ENCODE measurements at regions not wholly inside any gene's neighbourhood (a gene's known extent, or its start where the extent isn't known, plus 50 kb on each side); places are given as distances from the start of the nearest gene placed in this dataset.
A peak's percentile ranks its signal among the peaks of the same experiment; 100 is the strongest.

DNA sequence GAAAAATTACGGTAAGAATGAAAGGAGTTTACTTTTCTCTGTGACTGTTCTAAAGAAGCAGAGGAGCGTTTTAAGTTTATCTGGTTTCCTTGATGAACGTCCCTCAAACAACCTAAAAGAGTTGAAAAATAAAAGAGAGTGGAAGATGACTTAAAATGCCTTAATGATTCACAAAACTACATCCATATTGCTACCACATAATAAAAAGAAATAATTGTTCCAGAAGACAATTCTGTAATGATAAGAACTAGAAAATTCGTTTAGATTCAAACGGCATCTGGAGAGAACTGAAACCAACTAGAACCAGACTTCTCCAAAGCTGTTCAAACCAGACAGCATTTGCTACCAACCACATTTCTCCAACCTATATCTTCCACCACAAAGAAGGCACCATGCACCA, 68.1 kb downstream of the TEKT4 start:
- Mint-ChIP-seq H3K9me3 (ENCODE audit: unreplicated experiment) (no peaks in the 10 kb centered on the region), H3K27ac (ENCODE audit: unreplicated experiment) (no peak overlapping the region), H3K4me3 (ENCODE audit: unreplicated experiment) (no peak overlapping the region), H3K36me3 (ENCODE audit: low read depth, unreplicated experiment) (no peaks in the 10 kb centered on the region), H3K4me1 (ENCODE audit: unreplicated experiment) (no peaks in the 10 kb centered on the region), H3K27me3 (ENCODE audit: unreplicated experiment) (no peaks in the 10 kb centered on the region)
- no peak for DNase-seq (ENCODE audit: low spot score)
- TF ChIP-seq, protein P1, sequence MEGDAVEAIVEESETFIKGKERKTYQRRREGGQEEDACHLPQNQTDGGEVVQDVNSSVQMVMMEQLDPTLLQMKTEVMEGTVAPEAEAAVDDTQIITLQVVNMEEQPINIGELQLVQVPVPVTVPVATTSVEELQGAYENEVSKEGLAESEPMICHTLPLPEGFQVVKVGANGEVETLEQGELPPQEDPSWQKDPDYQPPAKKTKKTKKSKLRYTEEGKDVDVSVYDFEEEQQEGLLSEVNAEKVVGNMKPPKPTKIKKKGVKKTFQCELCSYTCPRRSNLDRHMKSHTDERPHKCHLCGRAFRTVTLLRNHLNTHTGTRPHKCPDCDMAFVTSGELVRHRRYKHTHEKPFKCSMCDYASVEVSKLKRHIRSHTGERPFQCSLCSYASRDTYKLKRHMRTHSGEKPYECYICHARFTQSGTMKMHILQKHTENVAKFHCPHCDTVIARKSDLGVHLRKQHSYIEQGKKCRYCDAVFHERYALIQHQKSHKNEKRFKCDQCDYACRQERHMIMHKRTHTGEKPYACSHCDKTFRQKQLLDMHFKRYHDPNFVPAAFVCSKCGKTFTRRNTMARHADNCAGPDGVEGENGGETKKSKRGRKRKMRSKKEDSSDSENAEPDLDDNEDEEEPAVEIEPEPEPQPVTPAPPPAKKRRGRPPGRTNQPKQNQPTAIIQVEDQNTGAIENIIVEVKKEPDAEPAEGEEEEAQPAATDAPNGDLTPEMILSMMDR (IDR thresholded peaks at IDR 0.05; ENCODE audit: unreplicated experiment): no peak

DNA sequence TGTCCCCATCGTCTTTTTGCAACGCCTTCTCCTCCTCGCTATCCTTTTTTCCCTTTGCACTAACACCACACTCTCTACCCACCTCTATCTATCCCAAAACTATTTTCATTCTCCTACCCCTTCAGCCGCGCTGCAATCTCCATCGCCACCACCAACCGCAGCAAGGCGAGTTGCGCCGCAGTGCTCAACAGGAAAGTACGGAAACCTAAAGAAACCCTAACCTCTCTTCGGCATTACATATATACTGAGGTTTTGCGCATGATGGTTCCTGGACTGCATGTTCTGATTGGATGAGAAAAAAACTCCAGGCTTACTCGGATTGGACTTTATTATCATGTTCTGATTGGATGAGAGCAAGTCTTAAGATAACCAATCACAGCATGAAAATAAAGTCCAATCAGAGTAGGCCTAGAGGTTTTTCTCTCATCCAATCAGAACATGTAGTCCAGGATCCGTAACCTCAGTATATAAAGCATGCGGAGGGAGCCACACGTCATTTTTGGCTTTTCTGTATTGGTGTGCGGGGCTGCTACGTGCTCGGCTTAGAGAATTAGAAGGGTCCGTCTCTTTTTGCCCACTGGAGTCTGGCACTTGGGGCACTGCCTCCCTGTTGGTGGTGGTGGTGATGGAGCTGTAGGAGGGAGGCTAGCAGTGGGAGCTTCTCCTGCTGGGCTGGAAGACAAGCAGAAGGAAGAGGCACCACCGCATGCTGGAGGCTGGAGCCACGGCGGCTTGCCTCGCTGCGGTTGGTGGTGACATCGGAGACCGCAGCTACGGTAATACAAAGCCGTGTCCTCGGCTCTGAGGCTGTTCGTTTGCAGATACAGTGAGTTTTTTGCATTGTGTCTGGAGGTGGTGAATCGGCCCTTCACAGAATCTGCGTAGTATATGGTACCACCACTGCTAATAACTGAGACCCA, 76.1 kb downstream of the TEKT4 start:
- no peak for DNase-seq (ENCODE audit: low spot score)
- Mint-ChIP-seq H3K36me3 (ENCODE audit: low read depth, unreplicated experiment) (no peaks in the 10 kb centered on the region), H3K4me1 (ENCODE audit: unreplicated experiment) (no peaks in the 10 kb centered on the region), H3K4me3 (ENCODE audit: unreplicated experiment) (no peak overlapping the region), H3K9me3 (ENCODE audit: unreplicated experiment) (no peaks in the 10 kb centered on the region), H3K27ac (ENCODE audit: unreplicated experiment) (no peak overlapping the region), H3K27me3 (ENCODE audit: unreplicated experiment) (peaks cover 2% of the 10 kb centered on the region)
- TF ChIP-seq, protein P1 (IDR thresholded peaks at IDR 0.05; ENCODE audit: unreplicated experiment): no peak

DNA sequence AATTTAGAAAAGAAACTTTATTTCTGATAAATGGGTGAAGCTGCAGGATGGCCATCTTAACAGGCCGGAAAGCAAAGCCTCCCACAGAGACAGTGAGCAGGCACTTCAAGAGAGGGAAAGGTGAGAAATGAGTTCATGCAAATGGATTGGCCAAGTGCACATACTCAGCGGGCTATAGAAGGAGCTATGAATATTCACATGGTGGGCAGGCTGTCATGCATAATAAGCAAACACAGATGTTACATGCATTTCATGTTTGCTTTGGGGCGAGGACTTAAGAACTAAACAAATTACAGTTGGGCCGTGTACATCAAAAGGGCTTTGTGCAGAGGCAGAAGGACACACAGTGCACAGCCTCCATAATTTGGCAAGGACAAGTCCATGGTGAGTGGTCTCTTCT, 69.8 kb upstream of the MAL start:
- Mint-ChIP-seq H3K27ac (ENCODE audit: unreplicated experiment) (no peak overlapping the region), H3K9me3 (ENCODE audit: unreplicated experiment) (no peaks in the 10 kb centered on the region), H3K27me3 (ENCODE audit: unreplicated experiment) (peaks cover 7% of the 10 kb centered on the region), H3K4me3 (ENCODE audit: unreplicated experiment) (no peak overlapping the region), H3K4me1 (ENCODE audit: unreplicated experiment) (no peaks in the 10 kb centered on the region), H3K36me3 (ENCODE audit: low read depth, unreplicated experiment) (no peaks in the 10 kb centered on the region)
- no peak for DNase-seq (ENCODE audit: low spot score)
- TF ChIP-seq, protein P1 (IDR thresholded peaks at IDR 0.05; ENCODE audit: unreplicated experiment): no peak

DNA sequence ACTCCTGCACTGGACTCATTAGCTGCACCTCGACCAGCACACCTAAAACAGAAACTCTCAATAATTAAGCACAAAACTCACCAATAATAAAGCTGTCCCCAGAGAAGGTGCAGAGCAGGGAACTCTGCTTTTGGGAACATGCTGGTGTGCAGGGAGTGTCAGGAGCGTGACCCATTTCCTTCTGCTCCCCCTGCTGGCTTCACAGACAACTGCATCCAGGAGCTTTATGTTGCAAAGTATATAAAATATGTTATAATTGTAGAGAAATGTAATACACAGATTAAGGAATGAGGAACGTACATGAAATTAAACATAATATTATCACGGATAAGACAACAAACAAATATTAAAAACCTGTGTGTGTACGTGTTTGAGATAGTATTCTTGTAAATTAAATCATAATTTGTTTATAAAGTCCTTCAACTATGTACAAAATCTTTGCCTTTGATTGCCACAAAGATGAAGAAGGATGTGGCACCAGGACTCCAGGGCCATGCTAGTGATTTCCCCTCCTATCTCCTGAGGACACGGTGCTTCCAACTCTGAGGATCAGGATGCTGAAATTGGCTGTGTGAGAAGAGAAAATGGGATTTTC, 68.6 kb upstream of the MAL start:
- no peaks in the 10 kb centered on the region for H3K9me3 Mint-ChIP-seq (ENCODE audit: unreplicated experiment)
- no peak overlapping the region for H3K27ac Mint-ChIP-seq (ENCODE audit: unreplicated experiment)
- H3K27me3 Mint-ChIP-seq (ENCODE audit: unreplicated experiment): peaks cover 7% of the 10 kb centered on the region
- no peak overlapping the region for H3K4me3 Mint-ChIP-seq (ENCODE audit: unreplicated experiment)
- DNase-seq (ENCODE audit: low spot score): peak; percentile 51
- H3K36me3 Mint-ChIP-seq (ENCODE audit: low read depth, unreplicated experiment): no peaks in the 10 kb centered on the region
- no peaks in the 10 kb centered on the region for H3K4me1 Mint-ChIP-seq (ENCODE audit: unreplicated experiment)
- TF ChIP-seq, protein P1 (IDR thresholded peaks at IDR 0.05; ENCODE audit: unreplicated experiment): peak; percentile 87

DNA sequence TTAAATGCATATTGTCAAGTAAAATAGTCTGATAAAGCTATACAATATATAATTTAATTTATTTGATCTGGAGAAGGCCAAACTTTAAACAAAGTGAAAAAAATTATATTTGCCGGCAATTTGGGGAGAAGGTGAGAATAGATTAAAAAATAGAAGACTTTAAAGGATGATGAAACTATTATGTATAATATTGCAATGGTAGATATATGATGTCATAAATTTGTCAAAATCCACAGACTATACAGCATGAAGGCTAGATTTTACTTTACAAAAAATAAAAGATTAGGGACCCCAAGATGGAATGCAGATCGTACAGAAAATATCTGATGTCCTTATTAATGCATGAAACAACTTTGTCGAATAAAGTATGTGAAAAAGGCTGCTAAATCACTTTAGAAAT, 67.3 kb upstream of the MAL start:
- H3K4me3 Mint-ChIP-seq (ENCODE audit: unreplicated experiment): no peak overlapping the region
- TF ChIP-seq, protein P1 (IDR thresholded peaks at IDR 0.05; ENCODE audit: unreplicated experiment): no peak
- H3K4me1 Mint-ChIP-seq (ENCODE audit: unreplicated experiment): peaks cover 2% of the 10 kb centered on the region
- H3K9me3 Mint-ChIP-seq (ENCODE audit: unreplicated experiment): no peaks in the 10 kb centered on the region
- DNase-seq (ENCODE audit: low spot score): no peak
- H3K27ac Mint-ChIP-seq (ENCODE audit: unreplicated experiment): no peak overlapping the region
- no peaks in the 10 kb centered on the region for H3K36me3 Mint-ChIP-seq (ENCODE audit: low read depth, unreplicated experiment)
- H3K27me3 Mint-ChIP-seq (ENCODE audit: unreplicated experiment): peaks cover 6% of the 10 kb centered on the region
